SU-DHL-6 (cell line): ENCODE measurements at regions not wholly inside any gene's neighbourhood (a gene's known extent, or its start where the extent isn't known, plus 50 kb on each side); places are given as distances from the start of the nearest gene placed in this dataset.

Experiments
- H2AFZ ChIP-seq: fragments of 200-600 bp; sonication (generic); 2 replicates; pipeline ENCODE4 v1.6.1; 2014; ENCODE audit warnings: low read depth, mild to moderate bottlenecking, moderate library complexity, mixed read lengths, antibody characterized with exemption, low read length; ENCODE audit not compliant: severe bottlenecking
- H3F3A ChIP-seq: fragments of 200-600 bp; shearing (Covaris generic); 2 replicates; pipeline ENCODE4 v1.6.0; 2016; ENCODE audit warnings: antibody characterized with exemption, mild to moderate bottlenecking; ENCODE audit not compliant: insufficient read depth
- H3K27ac ChIP-seq: fragments of 200-600 bp; sonication (generic); 2 replicates; pipeline ENCODE4 v1.5.1; 2016; ENCODE audit warnings: low read depth, mild to moderate bottlenecking, low read length, moderate library complexity, mixed read lengths
- H3K27me3 ChIP-seq: fragments of 200-600 bp; sonication (generic), shearing (Covaris generic); 2 replicates; pipeline ENCODE4 v1.6.0; 2014; ENCODE audit warnings: mild to moderate bottlenecking, low read length
- H3K36me3 ChIP-seq: fragments of 200-600 bp; sonication (generic); 2 replicates; pipeline ENCODE4 v1.6.1; 2014; ENCODE audit warnings: mild to moderate bottlenecking, low read length, mixed read lengths
- H3K4me2 ChIP-seq: fragments of 300-600, 200-600 bp; shearing (Covaris generic), sonication (generic); 2 replicates; pipeline ENCODE4 v1.6.0; 2014; ENCODE audit warnings: low read length, low read depth, mild to moderate bottlenecking; ENCODE audit not compliant: poor library complexity, severe bottlenecking
- H3K4me3 ChIP-seq: fragments of 200-600 bp; sonication (generic); 2 replicates; pipeline ENCODE4 v1.5.1; 2014; ENCODE audit warnings: antibody characterized with exemption, low read length, mild to moderate bottlenecking, mixed read lengths; ENCODE audit not compliant: insufficient read depth, poor library complexity, severe bottlenecking
- H3K79me2 ChIP-seq: fragments of 200-600 bp; sonication (generic); 2 replicates; pipeline ENCODE4 v1.6.1; 2014; ENCODE audit warnings: mild to moderate bottlenecking, low read length, moderate library complexity; ENCODE audit not compliant: insufficient read depth
- H3K9ac ChIP-seq: fragments of 200-600 bp; sonication (generic); 2 replicates; pipeline ENCODE4 v1.7.0; 2014; ENCODE audit warnings: mild to moderate bottlenecking, low read length
- H3K9me2 ChIP-seq: fragments of 200-600 bp; sonication (generic); replicated peaks from 2 replicates; pipeline ENCODE4 v1.6.1; 2014; ENCODE audit warnings: low read length; ENCODE audit not compliant: insufficient read depth
- H3K9me3 ChIP-seq: fragments of 200-600 bp; sonication (generic); 2 replicates; pipeline ENCODE4 v1.6.1; 2014; ENCODE audit warnings: low read length, mixed read lengths; ENCODE audit not compliant: insufficient read depth
- H4K20me1 ChIP-seq: fragments of 200-600 bp; sonication (generic); 2 replicates; pipeline ENCODE4 v1.6.1; 2014; ENCODE audit warnings: low read depth, mild to moderate bottlenecking, antibody characterized with exemption, low read length, moderate library complexity, mixed read lengths
- EZH2phosphoT487 ChIP-seq: fragments of 200-600 bp; sonication (generic), shearing (Covaris generic); conservative IDR thresholded peaks from 2 replicates; pipeline ENCODE4 v1.6.1; 2018; ENCODE audit warnings: mild to moderate bottlenecking, antibody characterized with exemption, low read length, moderate library complexity, mixed read lengths
- TF ChIP-seq, protein P1 (sequence below): fragments of 200-600 bp; sonication (generic); IDR thresholded peaks from one replicate; pipeline ENCODE4 v1.5.1; 2017; ENCODE audit warnings: antibody characterized with exemption, mild to moderate bottlenecking, low read length, moderate library complexity; ENCODE audit not compliant: insufficient read depth, poor library complexity, severe bottlenecking

DNA sequence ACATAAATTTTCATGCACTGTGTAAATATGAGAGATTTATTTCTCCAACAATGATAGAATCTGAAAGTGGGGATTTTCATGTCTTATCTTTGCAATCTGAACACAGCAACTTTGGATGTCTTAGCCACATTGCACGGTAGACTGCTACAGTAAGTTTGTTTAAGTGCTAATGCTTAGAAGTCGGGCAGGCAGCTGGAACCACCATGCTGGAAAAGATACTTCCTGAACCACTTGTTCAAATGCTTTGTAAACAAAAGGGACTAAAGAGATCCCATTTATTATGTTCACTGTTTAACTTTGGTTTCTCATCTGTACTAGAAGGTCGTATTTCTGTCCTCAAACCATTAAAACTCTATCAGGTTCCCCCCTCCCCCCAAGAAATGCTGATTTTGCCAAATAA, 555.9 kb upstream of the DIPK2B start:
- H3F3A ChIP-seq: no peaks in the 10 kb centered on the region
- H4K20me1 ChIP-seq: no peaks in the 10 kb centered on the region
- no peaks in the 10 kb centered on the region for H3K27me3 ChIP-seq
- no peak overlapping the region for H2AFZ ChIP-seq
- H3K27ac ChIP-seq: no peak overlapping the region
- no peaks in the 10 kb centered on the region for H3K9me3 ChIP-seq
- H3K4me3 ChIP-seq: no peak overlapping the region
- no peaks in the 10 kb centered on the region for H3K79me2 ChIP-seq
- no peak overlapping the region for H3K9ac ChIP-seq
- H3K9me2 ChIP-seq: no peaks in the 10 kb centered on the region
- H3K36me3 ChIP-seq: no peaks in the 10 kb centered on the region
- no peak overlapping the region for H3K4me2 ChIP-seq
- TF ChIP-seq EZH2phosphoT487: no peak
- TF ChIP-seq, protein P1, sequence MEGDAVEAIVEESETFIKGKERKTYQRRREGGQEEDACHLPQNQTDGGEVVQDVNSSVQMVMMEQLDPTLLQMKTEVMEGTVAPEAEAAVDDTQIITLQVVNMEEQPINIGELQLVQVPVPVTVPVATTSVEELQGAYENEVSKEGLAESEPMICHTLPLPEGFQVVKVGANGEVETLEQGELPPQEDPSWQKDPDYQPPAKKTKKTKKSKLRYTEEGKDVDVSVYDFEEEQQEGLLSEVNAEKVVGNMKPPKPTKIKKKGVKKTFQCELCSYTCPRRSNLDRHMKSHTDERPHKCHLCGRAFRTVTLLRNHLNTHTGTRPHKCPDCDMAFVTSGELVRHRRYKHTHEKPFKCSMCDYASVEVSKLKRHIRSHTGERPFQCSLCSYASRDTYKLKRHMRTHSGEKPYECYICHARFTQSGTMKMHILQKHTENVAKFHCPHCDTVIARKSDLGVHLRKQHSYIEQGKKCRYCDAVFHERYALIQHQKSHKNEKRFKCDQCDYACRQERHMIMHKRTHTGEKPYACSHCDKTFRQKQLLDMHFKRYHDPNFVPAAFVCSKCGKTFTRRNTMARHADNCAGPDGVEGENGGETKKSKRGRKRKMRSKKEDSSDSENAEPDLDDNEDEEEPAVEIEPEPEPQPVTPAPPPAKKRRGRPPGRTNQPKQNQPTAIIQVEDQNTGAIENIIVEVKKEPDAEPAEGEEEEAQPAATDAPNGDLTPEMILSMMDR: no peak

DNA sequence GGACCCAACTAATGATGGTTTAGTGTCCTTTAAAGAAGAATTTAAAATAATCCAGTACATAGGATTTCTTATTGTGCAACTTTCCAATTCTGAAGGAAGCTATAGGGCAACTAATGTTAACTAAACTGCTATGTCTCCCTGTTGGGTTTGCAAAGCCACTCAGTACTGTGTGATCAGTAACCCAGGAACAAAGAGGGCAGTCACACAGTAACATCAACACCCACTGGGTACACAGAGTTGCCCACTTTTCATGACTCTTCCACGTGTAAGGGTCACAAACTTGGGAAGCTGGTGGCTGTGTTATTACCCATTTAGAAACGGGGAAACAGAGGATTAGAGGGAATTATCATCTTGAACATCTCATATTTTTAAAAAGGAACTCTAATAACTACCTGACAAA, 555.0 kb upstream of the DIPK2B start:
- Histone ChIP-seq H3K36me3 (no peaks in the 10 kb centered on the region), H3K4me2 (no peak overlapping the region), H4K20me1 (no peaks in the 10 kb centered on the region), H3K27me3 (no peaks in the 10 kb centered on the region), H3K79me2 (no peaks in the 10 kb centered on the region), H2AFZ (no peak overlapping the region), H3F3A (no peaks in the 10 kb centered on the region), H3K9me2 (no peaks in the 10 kb centered on the region), H3K9me3 (no peaks in the 10 kb centered on the region), H3K27ac (no peak overlapping the region), H3K9ac (no peak overlapping the region), H3K4me3 (no peak overlapping the region)
- no peak for TF ChIP-seq EZH2phosphoT487
- TF ChIP-seq, protein P1: no peak

DNA sequence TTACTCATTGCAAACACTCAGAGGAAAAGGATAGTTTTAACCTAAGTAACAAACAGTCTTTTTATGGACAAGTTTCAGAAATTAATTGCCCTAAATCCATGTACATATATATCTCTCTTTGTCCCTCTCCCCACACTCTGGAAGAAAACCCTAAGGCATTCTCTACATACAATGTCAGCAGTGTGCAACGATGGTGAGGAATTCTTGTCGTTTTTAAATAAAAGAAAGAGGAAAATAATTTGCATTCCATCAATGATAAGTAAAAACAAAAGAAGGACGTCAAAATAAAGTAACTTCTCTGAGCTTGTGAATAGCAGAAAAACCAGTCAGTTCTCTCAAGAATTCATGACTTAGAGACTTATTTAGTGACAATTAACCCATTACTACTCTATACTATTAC, 550.5 kb upstream of the DIPK2B start:
- no peak overlapping the region for H3K4me3 ChIP-seq
- no peak overlapping the region for H3K9ac ChIP-seq
- H3K9me3 ChIP-seq: no peaks in the 10 kb centered on the region
- no peak overlapping the region for H3K27ac ChIP-seq
- no peaks in the 10 kb centered on the region for H3K79me2 ChIP-seq
- no peaks in the 10 kb centered on the region for H3K27me3 ChIP-seq
- H2AFZ ChIP-seq: no peak overlapping the region
- H3K9me2 ChIP-seq: no peaks in the 10 kb centered on the region
- H3K4me2 ChIP-seq: no peak overlapping the region
- no peaks in the 10 kb centered on the region for H3F3A ChIP-seq
- TF ChIP-seq, protein P1: no peak
- no peak for TF ChIP-seq EZH2phosphoT487
- H4K20me1 ChIP-seq: no peaks in the 10 kb centered on the region
- H3K36me3 ChIP-seq: no peaks in the 10 kb centered on the region

DNA sequence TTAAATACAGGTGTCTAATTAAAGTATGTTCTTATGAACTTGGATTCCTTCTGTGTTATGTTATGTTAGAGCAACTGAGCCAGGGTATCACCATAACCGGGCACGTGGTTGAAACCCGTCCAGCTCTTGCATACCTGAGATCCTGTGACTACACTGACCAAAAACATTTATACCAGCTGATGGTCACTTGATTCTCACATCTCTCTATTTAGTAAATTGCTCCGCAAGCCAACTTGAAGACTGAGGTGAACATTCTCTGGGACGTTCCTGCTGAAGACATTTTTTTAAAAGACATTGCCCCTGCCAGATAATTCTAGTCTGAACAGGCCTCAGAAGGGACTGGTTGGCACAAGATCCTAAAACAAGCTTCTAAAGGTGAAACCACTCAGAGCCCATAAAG, 550.0 kb upstream of the DIPK2B start:
- Histone ChIP-seq H3K27me3 (no peaks in the 10 kb centered on the region), H3K9me3 (no peaks in the 10 kb centered on the region), H3K27ac (no peak overlapping the region), H3K4me3 (no peak overlapping the region), H4K20me1 (no peaks in the 10 kb centered on the region), H3K9me2 (no peaks in the 10 kb centered on the region), H3K79me2 (no peaks in the 10 kb centered on the region), H3K9ac (no peak overlapping the region), H3F3A (no peaks in the 10 kb centered on the region), H3K36me3 (no peaks in the 10 kb centered on the region), H3K4me2 (no peak overlapping the region), H2AFZ (no peak overlapping the region)
- no peak for TF ChIP-seq EZH2phosphoT487
- TF ChIP-seq, protein P1: no peak
